Spinal cord (tissue), 9 donors: ENCODE measurements at regions not wholly inside any gene's neighbourhood (a gene's known extent, or its start where the extent isn't known, plus 50 kb on each side); places are given as distances from the start of the nearest gene placed in this dataset.

Source experiments
- DNase-seq, 6 donors: peaks; one replicate each; pipeline versions ENCODE4 v3.0.0 to v3.0.0-alpha.2; 2013 to 2015; ENCODE audit warnings: low spot score in 6 of 6, low read depth in 4 of 6
- H3K27ac ChIP-seq: one replicate; pipeline ENCODE4 v1.5.1; 2013; ENCODE audit warnings: low read depth, low read length, control low read depth
- H3K27me3 ChIP-seq: one replicate; pipeline ENCODE4 v1.6.1; 2013; ENCODE audit warnings: low read length; ENCODE audit not compliant: control insufficient read depth, insufficient read depth
- H3K36me3 ChIP-seq: one replicate; pipeline ENCODE4 v1.6.1; 2013; ENCODE audit warnings: low read length; ENCODE audit not compliant: control insufficient read depth, insufficient read depth
- H3K4me1 ChIP-seq: one replicate; pipeline ENCODE4 v1.6.1; 2013; ENCODE audit warnings: low read length; ENCODE audit not compliant: control insufficient read depth, insufficient read depth
- H3K4me3 ChIP-seq: one replicate; pipeline ENCODE4 v1.5.1; 2013; ENCODE audit warnings: low read depth, low read length, control low read depth
- H3K9me3 ChIP-seq: one replicate; pipeline ENCODE4 v1.6.1; 2013; ENCODE audit warnings: low read length; ENCODE audit not compliant: control insufficient read depth, insufficient read depth
- WGBS: methylation state at CpG from one replicate; pipeline ENCODE4 v1.1.5; 2013; ENCODE audit warnings: missing lambda C conversion rate; ENCODE audit not compliant: insufficient coverage; 5-methylcytosine and 5-hydroxymethylcytosine counted together
- donor health status: healthy.

DNA sequence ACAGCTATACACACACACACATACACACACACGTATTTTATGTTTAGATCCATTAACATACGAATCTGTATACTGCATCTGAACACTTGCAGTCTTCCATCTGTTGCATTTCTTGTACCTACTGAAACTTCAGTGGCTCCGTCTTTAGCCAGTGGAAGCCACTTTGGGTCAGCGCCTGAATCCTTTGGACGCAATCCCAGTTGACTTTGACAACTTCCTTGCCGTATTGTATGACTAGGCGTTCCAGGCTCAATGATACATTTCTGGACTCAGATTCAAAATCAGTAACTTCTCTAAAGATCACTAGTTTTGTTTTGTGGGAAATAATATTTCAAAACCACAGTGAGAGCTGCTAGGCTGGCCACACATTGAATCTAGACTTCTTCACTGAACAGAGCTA, 101.5 kb upstream of the GPC1 start:
- peak in 1 of 6 donors; percentile 68 for DNase-seq
- 63% methylated on average over 7 of the region's 7 CpGs for WGBS
- Histone ChIP-seq H3K27ac (no peak overlapping the region), H3K36me3 (no peaks in the 10 kb centered on the region), H3K4me3 (no peak overlapping the region), H3K4me1 (peaks cover 8% of the 10 kb centered on the region), H3K27me3 (no peaks in the 10 kb centered on the region), H3K9me3 (no peaks in the 10 kb centered on the region)

DNA sequence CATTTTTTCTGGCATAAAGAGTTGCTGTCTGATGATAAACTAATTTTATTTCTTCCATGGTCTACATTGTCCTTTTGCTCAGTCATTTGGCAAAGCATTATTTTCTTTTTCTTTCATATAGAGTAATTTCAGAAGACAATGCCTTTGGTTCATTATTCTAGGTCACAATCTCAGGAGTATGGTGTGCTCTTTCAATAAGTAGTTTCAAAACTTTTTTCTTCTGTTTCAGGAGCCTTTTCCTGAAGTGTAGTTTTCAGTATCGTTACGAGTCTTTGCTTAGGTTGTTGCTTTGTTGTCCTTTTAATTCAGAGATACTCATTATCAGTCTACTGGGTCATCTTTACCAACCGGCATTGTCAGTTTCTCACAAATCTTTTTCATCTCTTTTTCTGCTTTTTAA, 100.4 kb upstream of the GPC1 start:
- Histone ChIP-seq H3K36me3 (no peaks in the 10 kb centered on the region), H3K4me3 (no peak overlapping the region), H3K27me3 (no peaks in the 10 kb centered on the region), H3K4me1 (peaks cover 9% of the 10 kb centered on the region), H3K9me3 (no peaks in the 10 kb centered on the region), H3K27ac (no peak overlapping the region)
- WGBS = 80% methylated on average over 3 of the region's 3 CpGs
- no peak for DNase-seq

DNA sequence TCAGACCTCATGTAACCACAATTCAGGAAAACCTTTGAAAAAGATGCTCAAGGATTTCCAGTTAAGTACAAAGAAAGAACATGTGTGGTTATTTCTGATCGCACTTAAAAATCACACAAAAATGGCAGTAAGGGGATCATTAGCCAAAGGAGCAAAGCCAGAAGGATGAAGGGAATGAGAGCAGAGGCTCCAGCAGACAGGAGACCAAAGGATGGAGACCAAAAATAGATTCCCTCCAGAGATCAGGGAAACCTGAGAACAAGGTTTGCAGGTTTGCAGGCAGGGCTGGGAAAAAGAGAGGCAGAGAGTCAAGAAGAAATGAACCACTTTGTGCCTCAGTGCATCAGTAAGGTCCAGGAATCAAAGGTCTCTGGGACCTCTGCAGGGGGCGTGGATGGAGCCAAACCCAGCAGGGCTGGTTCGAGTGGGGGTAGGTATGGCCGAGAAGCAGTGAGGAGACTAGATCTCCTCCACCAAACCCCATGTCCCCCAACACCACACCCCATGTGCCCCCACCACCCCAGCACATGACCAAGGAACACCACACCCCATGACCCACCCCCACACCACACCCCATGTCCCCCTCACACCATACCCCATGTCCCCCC, 98.5 kb upstream of the GPC1 start:
- Histone ChIP-seq H3K9me3 (no peaks in the 10 kb centered on the region), H3K27me3 (no peaks in the 10 kb centered on the region), H3K4me3 (no peak overlapping the region), H3K4me1 (peaks cover 22% of the 10 kb centered on the region), H3K27ac (no peak overlapping the region), H3K36me3 (no peaks in the 10 kb centered on the region)
- 100% methylated on average over 1 of the region's 4 CpGs for WGBS
- no peak for DNase-seq

DNA sequence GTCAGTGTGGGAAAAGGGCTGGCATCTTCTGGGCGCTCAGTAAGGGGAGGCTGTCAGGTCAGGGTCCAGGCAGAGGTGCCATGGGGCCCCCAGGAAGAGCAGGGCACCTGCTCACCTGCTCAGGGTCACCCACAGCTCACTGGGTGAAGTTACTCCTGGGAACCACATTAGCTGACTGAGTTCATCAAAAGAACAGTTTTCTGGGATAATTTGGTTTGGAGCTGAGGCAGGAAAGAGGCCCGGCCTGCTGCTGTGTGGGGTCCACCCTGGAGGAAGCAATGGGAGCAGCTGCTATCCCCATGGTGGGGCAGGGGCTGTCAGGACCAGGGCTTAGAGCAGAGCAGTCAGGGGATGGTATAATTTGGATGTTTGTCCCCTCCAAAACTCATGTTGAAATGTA, 97.2 kb upstream of the GPC1 start:
- peaks cover 22% of the 10 kb centered on the region for H3K4me1 ChIP-seq
- H3K27ac ChIP-seq = no peak overlapping the region
- no peaks in the 10 kb centered on the region for H3K27me3 ChIP-seq
- no peak for DNase-seq
- H3K9me3 ChIP-seq = no peaks in the 10 kb centered on the region
- H3K36me3 ChIP-seq = no peaks in the 10 kb centered on the region
- no peak overlapping the region for H3K4me3 ChIP-seq
- 96% methylated on average over 2 of the region's 2 CpGs for WGBS

DNA sequence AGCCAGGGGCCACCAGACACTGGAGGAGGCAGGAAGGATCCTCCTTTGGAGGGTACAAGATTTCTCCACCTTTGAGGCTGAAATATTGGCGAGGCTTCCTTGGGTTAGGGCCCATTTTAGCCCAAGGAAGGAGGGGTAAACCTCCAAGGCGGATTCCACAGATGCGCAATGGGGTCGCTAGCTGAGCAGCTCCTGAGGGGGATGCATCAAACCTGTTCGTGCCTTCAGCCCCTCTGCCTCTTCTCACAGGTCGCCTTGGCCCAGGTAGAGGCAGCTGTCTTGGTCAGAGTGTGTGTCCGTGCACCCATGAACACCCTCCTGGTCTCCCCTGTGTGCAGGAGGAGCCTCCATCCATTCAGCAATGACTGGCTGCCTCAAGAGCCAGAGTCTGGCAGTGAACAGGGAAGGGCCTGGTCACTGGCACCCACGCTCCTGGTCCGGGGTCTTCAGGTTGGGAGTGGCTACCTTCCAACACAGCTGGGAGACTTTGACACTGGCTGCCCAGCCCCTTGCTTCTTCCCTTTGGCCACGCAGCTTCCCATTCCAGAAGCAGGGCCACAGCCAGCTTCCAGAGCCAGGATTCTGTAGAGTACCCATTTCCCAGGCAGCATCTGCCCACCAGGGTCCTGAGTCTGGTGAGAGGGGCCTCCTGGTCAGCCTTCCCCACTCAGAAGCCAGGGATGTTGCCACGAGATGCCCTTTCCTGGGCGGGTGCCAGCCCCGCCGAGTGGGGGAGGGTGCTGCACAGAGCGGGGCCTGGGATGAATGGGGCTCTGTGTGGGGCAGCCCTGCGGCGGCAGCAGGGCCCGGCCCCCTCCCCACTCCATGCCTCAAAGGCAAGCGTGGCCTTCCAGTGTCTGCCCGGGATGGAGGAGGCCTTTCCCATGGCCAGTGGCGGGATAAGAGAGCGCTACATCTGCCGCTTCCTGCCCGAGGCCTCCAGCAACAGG, 95.8 kb upstream of the GPC1 start:
- Histone ChIP-seq H3K27ac (peak overlapping the region; percentile 81), H3K9me3 (peaks cover under 1% of the 10 kb centered on the region), H3K4me3 (no peak overlapping the region), H3K36me3 (no peaks in the 10 kb centered on the region), H3K4me1 (peaks cover 22% of the 10 kb centered on the region), H3K27me3 (no peaks in the 10 kb centered on the region)
- WGBS = 60% methylated on average over 22 of the region's 24 CpGs
- DNase-seq = peak in 4 of 6 donors; percentile 21 to 81 (median 52)

DNA sequence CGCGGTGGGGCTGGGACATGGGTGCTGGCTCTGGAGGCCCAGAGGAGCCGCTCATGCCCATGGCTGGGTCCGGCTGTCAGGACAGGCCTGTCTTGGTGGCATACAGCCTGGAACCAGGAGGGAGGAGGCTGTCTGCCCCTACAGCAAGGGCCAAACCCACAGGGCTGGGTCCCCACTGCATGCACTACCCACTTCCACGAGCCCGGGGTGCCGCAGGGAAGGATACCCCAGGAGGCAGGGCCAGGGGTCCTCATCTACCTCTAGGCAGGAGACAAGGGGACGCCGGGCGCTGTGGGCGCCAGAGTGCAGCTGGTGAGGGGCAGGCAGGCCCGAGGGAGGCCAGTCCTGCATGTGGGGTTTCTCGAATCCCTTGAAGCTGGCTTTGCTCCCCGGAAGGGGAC, 95.1 kb upstream of the GPC1 start:
- Histone ChIP-seq H3K27me3 (no peaks in the 10 kb centered on the region), H3K27ac (peak overlapping the region; percentile 81), H3K4me3 (no peak overlapping the region), H3K36me3 (no peaks in the 10 kb centered on the region), H3K4me1 (peaks cover 22% of the 10 kb centered on the region), H3K9me3 (peaks cover 6% of the 10 kb centered on the region)
- DNase-seq = no peak
- 74% methylated on average over 14 of the region's 14 CpGs for WGBS

DNA sequence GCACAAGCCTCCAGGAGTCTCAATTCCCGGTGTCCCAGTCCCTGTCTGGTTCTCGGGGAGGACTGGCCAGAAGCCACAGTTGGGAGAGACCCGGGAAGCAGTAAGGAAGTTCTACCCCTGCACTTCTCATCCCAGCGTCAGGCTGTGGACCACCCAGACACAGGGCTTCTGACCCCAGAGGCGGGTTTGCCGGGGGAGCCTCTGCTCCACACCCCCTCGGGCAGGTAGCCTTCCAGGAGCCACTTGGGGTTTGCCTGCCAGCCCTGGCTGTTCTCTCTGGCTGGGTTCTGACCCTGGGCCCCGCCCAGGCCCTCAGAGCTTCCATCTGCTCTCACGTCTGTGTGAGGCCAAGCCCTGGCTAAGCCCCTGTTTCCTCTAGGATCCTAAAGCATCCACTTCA, 94.4 kb upstream of the GPC1 start:
- no peak overlapping the region for H3K4me3 ChIP-seq
- H3K36me3 ChIP-seq = no peaks in the 10 kb centered on the region
- H3K4me1 ChIP-seq = peaks cover 22% of the 10 kb centered on the region
- peaks cover 6% of the 10 kb centered on the region for H3K9me3 ChIP-seq
- DNase-seq = no peak
- H3K27me3 ChIP-seq = no peaks in the 10 kb centered on the region
- WGBS = 80% methylated on average over 9 of the region's 9 CpGs
- H3K27ac ChIP-seq = no peak overlapping the region

DNA sequence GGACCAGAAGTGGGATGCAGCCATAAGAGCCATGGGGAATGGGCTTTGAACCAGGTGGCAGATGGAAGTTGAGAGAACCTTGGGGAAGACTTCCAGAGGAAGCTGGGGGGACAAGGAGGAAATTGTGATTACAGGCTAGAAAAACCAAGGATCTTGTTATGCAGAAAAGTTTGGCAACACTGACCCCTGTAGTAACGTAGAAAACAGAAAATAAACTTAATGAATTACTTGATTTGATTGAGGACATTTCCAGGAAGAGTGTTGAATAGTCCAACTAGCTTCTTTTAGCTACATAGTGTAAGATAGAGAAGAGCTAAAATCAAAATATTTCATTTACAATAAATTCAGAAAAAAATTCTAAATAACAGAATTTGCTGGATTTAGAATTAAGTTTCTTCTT, 91.9 kb upstream of the GPC1 start:
- Histone ChIP-seq H3K36me3 (no peaks in the 10 kb centered on the region), H3K4me3 (no peak overlapping the region), H3K27me3 (no peaks in the 10 kb centered on the region), H3K27ac (no peak overlapping the region), H3K4me1 (peaks cover 22% of the 10 kb centered on the region), H3K9me3 (peaks cover 6% of the 10 kb centered on the region)
- DNase-seq = no peak
- WGBS = no CpG with 5 or more reads among the region's 1 CpG

DNA sequence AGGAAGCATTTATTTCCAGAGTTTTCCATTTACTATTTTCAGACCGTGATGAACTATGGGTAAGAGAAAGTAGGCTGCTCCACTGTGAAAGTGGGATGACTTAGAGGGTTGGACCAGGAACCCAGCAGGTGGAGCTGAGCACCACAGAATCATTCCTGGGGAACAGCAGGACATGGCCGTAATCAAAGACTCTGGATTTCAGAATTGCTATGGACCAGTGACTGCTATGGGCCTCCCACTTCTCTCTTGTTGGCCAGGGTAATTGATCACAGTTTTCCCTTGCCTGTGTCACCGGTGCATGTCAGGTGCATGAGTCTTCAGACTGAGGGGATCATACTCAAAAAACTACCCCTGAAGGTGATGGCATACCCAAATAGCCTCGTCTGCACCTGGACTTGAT, 90.6 kb upstream of the GPC1 start:
- Histone ChIP-seq H3K9me3 (peaks cover 6% of the 10 kb centered on the region), H3K4me1 (peaks cover 15% of the 10 kb centered on the region), H3K27me3 (no peaks in the 10 kb centered on the region), H3K27ac (no peak overlapping the region), H3K4me3 (no peak overlapping the region), H3K36me3 (no peaks in the 10 kb centered on the region)
- DNase-seq = no peak
- WGBS = 90% methylated on average over 3 of the region's 4 CpGs
